ENCODE measurements at regions not wholly inside any gene's neighbourhood (a gene's known extent, or its start where the extent isn't known, plus 50 kb on each side); places are given as distances from the start of the nearest gene placed in this dataset.
"Not testable (repeated sequence)": the region's sequence is repeated elsewhere in the genome, so short reads cannot be mapped to it uniquely, and the experiment has no call there.

DNA sequence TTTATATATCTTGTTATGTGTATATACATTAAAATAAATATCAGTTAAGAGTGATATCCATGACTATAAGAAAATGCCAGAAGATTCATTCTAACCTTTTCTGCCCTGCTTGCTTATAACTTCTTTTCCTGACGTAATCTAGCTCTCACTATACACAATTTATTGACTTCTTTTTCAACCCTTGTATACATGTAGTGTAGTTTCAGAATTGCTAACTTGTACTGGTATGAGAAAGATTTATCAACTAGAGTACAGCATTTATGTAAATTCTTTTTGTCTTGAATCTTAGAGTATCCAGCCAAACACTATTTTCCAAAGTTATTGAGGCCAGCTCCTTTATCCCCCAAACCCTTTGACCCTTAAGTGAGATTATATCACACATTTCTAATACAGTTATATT lies 798.0 kb upstream of the RAB6C start:
- no peak for DNase-seq (ENCODE audit: low read depth in 2 of 2)

DNA sequence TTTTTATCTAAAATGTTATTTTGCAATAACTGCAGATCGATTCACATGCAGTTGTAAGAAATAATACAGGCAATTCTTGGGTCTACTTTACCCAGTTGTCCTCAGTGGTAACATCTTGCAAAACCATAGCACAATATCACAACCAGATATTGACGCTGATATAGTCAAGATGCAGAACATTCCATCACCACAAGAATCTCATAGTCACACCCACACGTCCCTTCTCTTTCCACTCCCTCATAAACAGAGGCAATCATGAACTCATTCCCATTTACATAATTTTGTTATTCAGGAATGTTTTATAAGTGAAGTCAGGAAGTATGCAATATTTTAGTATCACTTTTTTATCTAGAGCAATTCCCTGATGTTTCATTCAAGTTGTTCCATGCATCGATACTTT lies 797.5 kb upstream of the RAB6C start:
- DNase-seq (ENCODE audit: low read depth in 2 of 2), result no peak

GRCh38 chr2:129187343-129187742 lies 792.1 kb upstream of the RAB6C start:
- DNase-seq (ENCODE audit: low read depth in 2 of 2), result no peak

GRCh38 chr2:129188451-129188850 lies 791.0 kb upstream of the RAB6C start:
- DNase-seq (ENCODE audit: low read depth in 2 of 2), result no peak

DNA sequence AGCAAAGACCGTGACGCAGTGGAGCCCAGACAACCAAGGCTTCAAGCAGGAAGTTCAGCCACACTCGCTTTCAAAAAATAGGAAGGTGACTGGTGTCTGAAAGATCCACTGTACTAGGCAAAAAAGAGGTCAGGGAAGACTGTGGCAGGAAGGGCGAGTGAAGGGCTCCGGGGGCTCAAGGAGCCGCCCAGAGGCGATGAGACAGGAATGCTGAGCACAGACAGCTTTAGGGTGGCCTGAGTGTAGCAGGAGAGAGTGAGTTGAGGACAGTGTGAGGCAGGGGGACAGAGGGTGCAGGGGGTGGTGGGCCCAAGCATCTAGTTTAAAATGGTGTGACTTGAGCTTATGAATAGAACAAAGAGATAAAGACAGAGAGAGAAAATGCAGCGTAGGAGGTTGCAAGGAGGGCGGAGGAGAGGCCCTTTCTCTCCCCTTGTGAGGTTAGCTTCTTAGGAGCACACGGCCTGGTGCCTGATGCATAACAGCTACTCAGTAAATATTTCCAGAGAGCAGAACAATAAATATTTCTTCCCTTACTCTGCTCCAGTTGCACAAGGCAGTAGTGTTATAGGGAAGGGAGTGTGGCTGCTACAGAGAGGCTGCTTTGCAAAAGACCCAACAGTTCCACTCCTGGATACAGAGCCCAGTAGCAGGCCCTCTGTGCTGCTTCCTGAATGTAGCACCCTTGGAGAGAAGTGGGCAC lies 789.7 kb upstream of the RAB6C start:
- no peak for DNase-seq (ENCODE audit: low read depth in 2 of 2)

DNA sequence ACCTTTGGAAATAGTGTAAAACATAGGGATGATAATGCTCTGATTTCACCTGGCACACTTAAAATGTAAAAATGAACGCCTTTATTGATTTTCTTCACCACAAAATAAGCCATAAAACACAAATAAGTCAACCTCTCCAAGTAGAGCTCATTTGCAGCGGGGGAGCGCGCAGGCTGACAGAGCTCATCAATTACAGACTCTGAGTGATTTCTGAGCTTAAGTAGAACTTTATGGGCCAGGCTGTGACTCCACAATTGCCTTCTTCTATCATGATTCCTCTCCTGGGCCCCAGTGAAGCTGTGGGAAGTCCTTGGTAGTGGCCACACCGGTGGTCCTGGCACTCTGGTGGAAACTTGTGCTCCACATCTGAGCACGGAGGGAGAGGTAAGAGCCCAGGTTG lies 789.0 kb upstream of the RAB6C start:
- no peak for DNase-seq (ENCODE audit: low read depth in 2 of 2)

DNA sequence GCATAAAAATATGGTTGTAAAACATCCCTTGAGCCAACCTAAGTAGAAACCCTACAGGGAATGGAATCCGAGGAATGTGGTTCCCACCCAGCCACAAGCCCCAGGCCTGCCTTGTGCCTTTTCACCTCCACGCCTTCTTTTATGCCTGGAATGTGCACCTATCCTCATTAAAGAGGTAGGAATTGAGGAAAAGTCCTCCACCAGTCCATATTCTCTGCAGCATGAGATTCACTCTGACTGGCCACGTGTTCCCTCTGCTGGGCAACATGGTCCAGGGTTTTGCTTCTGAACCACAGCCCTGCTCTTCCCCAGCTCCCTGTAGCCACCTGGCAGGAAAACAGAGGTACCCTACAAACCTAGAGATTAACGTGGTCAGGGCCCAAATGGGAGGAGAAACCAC lies 787.9 kb upstream of the RAB6C start:
- no peak for DNase-seq (ENCODE audit: low read depth in 2 of 2)

DNA sequence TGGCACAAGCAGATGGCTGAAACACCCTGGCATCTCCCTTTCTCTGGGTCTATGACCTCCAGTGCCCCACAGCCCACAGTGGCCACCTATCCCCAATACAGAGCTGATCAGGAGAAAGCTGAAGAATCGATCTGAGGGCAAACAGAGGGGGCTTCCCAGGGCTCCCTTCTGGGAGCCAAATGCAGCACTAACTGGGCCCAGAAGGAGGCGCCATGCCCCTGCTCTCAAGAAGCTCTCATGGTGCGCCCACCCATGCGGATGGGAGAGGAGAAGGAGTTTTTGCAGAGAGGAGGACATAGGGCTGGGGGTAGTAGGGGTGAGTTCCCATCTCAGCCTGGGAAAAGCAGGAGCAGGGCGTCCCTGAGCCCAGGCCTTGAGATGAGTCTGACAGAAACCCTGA lies 787.3 kb upstream of the RAB6C start:
- no peak for DNase-seq (ENCODE audit: low read depth in 2 of 2)

DNA sequence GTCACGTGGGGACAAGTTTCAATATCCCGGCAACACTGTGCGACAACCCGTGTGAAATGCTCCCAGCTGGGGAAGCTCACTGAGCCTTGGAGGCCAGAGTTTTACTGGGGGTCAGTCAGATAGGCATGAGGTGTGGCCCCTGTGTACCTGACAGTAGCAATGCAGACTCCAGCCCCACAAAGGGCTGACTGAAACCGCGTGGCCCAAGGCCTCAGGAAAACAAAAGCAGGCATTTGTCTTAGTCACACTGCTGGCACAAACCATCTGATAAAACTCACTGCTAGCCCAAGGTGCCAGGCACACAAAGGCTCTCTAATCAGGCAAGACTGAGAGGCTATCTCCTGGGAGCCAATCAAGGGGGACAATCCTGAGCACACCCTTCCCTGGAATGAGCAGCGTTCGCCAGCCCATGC lies 786.6 kb upstream of the RAB6C start:
- no peak for DNase-seq (ENCODE audit: low read depth in 2 of 2)

- no peak for DNase-seq (ENCODE audit: low read depth in 2 of 2)
Measured at GRCh38 chr2:129193961-129194360, 785.5 kb upstream of the RAB6C start.

GRCh38 chr2:129199501-129199900 lies 780.0 kb upstream of the RAB6C start:
- no peak for DNase-seq (ENCODE audit: low read depth in 2 of 2)

DNA sequence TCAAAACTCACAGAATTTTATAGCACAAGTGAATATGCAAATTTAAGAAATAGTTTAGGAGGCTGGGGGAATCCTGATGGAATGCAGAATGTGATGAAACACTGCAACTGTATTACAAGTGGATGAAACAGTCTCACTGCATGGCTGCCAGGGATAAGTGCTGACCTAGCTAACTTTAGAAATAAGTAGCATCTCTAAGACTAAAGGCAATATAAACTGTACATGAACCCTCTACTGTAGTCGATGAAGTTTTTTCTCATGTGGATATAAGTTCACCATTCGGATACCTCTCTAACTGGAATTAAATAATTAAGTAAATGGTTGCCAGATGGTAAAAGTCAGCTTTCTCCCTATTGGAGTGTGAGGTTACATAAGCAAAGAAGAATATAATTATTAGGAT lies 777.8 kb upstream of the RAB6C start:
- no peak for DNase-seq (ENCODE audit: low read depth in 2 of 2)

GRCh38 chr2:129203331-129203730 lies 776.1 kb upstream of the RAB6C start:
- no peak for DNase-seq (ENCODE audit: low read depth in 2 of 2)

DNA sequence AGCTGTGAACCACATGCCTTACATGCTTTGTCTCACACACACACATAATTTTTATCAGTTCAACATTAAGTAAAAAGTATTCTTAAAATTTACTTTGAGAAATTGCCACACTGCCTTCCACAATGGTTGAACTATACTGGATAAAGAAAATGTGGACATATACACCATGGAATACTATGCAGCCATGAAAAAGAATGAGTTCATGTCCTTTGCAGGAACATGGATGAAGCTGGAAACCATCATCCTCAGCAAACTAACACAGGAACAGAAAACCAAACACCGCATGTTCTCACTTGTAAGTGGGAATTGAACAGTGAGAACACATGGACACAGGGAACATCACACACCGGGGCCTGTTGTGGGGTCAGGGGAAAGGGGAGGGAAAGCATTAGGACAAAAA lies 774.9 kb upstream of the RAB6C start:
- DNase-seq (ENCODE audit: low read depth in 2 of 2), result not testable (repeated sequence)

DNA sequence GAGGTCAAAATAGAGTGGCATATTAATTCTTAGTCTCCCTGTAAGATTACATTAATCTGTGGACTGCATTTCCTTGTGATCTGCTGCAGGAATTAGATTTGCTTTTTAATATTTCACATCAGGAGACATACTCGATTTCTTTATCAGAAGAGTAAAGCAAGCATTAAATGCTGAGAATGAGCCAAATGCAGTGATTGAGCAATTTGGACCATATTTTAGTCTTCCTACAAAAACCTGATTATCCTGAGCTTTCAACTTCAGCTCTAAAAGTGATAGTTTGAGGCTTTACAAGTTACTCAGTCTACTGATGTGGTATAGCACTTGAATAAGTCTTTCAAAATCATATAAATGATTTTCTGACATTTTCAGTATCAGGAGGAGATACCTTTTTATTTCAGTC lies 774.3 kb upstream of the RAB6C start:
- DNase-seq (ENCODE audit: low read depth in 2 of 2), result no peak

DNA sequence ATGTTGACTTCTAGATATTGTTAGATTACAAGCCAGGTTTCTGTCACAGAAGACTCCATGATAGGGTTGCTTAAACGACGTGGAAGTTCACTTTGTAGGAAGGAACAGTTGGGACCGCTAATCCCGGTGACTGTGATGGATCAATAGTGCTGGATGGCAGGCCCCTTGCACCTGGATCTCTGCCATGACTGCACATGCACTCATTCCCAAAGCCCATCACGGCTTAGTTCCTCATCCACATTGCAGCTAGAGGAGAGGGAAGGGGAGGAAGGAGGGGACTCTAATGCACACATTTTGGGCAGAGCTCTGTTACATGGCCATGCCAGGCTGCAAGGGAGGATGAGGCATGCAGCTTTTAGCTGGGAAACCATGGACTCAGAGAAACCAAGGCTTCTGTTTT lies 773.7 kb upstream of the RAB6C start:
- no peak for DNase-seq (ENCODE audit: low read depth in 2 of 2)

- no peak for DNase-seq (ENCODE audit: low read depth in 2 of 2)
Measured at GRCh38 chr2:129212299-129212958, 767.0 kb upstream of the RAB6C start.

DNA sequence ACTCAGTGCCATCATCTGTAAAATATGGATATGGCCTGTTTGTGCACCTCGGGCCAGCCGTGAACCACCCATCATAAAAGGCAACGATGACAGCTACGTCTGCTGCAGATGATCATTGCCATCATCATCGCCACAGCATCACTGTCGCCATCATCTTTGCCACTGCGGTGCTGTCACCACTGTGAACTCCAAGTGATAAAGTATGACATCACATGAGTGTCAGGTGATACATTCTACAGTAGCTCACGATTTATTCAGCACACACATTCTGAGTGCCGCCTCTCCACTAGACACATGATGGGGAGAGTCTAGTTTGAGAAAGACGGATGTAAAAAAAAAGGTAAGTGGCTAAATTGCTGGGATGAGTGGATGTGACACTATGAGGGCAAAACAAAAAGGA lies 755.4 kb upstream of the RAB6C start:
- DNase-seq (ENCODE audit: low read depth in 2 of 2), result no peak

DNA sequence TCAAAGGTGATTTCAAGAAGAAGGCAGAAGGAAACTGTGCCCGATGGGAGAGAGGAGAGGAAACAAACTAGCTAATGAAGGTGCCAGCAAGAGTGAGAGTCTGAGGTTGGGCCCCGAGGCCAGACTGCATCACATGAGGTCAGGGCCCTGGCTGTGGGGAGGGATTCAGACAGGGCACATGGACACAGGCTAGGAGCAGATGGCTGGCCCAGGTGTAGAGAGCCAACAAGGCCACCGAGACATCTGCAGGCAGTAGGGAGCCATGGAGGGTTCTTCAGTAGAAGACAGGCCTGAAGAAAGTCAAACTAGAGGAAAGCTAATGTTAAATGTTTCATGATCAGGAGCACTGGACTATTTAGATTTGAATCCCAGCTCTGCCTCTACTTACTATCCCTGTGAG lies 755.0 kb upstream of the RAB6C start:
- DNase-seq (ENCODE audit: low read depth in 2 of 2), result no peak

- DNase-seq (ENCODE audit: low read depth in 2 of 2), result no peak
Measured at GRCh38 chr2:129229196-129229595, 750.3 kb upstream of the RAB6C start.

DNA sequence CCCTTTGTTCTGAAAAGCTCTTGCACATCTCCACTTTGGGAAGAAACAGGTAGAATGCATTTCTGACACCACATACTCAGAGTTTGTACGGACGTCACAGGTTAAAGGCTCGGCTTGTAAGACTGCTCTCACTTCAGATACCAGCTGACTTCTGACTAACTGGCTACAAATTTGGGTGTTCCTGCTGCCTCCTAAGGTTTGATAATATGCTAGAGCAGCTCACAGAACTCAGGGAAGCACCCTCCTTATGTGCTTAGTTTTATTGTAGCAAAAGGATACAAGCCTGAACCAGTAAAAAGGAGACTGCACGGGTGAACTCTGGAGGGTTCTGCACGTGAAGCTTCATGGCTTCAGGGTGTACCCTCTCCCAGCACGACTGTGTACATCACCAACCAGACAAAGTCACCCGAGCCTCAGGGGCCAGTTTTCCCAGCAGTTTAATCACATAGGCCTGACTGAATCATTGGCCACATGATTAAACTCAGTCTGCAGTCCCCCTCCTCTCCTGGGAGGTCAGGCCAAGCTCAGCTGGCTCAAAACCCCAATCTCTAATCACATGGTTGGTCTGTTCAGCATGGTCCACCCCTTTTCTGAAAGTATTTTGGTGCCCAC lies 749.5 kb upstream of the RAB6C start:
- no peak for DNase-seq (ENCODE audit: low read depth in 2 of 2)

DNA sequence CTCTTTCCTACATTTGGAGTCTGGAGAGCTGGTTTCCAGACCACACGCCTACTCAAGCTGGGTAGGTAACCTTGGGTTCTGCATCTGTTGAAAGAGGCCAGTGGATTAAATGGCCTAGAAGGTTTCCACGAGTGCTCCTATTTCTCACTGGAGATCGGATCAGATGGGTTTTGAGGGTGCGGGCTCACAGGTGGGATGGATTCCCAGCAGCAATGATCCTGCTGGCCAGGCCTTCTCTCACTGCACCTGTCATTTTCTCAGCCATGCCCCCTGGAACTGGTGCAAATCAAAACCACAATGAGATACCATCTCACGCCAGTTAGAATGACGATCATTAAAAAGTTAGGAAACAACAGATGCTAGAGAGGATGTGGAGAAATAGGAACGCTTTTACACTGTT lies 747.5 kb upstream of the RAB6C start:
- DNase-seq (ENCODE audit: low read depth in 2 of 2), result no peak

DNA sequence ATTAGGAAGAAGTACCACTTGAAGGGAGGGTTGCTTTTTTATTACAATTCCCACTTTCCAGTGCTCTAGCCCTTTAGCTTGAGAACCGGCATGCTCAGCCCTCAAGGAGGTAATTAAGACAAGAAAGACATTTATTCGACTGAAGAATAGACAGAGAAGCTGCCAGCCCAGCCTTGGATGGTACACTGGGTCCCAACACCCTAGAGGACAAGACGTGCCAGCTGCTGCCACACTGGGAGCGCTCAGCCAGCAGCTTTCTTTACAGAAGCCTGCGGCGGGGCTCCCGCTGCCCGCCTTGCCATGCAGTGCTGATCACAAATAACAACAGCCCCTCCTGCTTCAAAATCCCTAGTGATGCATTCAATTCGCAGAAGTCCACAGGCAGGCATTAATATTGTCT lies 746.3 kb upstream of the RAB6C start:
- no peak for DNase-seq (ENCODE audit: low read depth in 2 of 2)
